Brain microvascular endothelial cell (primary cell): ENCODE measurements at regions not wholly inside any gene's neighbourhood (a gene's known extent, or its start where the extent isn't known, plus 50 kb on each side); places are given as distances from the start of the nearest gene placed in this dataset.

Experiments
- DNase-seq: peaks from one replicate; pipeline ENCODE4 v3.0.0-alpha.2; 2020
- H3K27ac ChIP-seq: fragments of 250-450 bp; sonication (Bioruptor Pico); 2 replicates; pipeline ENCODE4 v1.5.1; 2020; ENCODE audit warnings: mild to moderate bottlenecking, moderate library complexity
- H3K27me3 ChIP-seq: fragments of 250-450 bp; sonication (Bioruptor Pico); replicated peaks from 2 replicates; pipeline ENCODE4 v1.5.1; 2020; ENCODE audit warnings: mild to moderate bottlenecking
- H3K36me3 ChIP-seq: fragments of 250-450 bp; sonication (Bioruptor Pico); replicated peaks from 2 replicates; pipeline ENCODE4 v1.5.1; 2020; ENCODE audit warnings: mild to moderate bottlenecking
- H3K4me3 ChIP-seq: 2 replicates; pipeline ENCODE4 v1.5.1; 2011; ENCODE audit warnings: low read depth, mild to moderate bottlenecking, control low read depth, low read length, moderate library complexity
- CTCF ChIP-seq: IDR thresholded peaks from 2 replicates; pipeline ENCODE4 v1.5.1; 2011; ENCODE audit warnings: low read depth, mild to moderate bottlenecking, moderate library complexity, low read length, control low read depth, inconsistent platforms; ENCODE audit errors: missing control alignments
- in situ Hi-C: cut with HindIII; loops from 2 replicates; pipeline ENCODE4 v1.10.0; 2017; ENCODE audit warnings: low sequenced_read_pairs, low pct_ligation_motif_present

DNA sequence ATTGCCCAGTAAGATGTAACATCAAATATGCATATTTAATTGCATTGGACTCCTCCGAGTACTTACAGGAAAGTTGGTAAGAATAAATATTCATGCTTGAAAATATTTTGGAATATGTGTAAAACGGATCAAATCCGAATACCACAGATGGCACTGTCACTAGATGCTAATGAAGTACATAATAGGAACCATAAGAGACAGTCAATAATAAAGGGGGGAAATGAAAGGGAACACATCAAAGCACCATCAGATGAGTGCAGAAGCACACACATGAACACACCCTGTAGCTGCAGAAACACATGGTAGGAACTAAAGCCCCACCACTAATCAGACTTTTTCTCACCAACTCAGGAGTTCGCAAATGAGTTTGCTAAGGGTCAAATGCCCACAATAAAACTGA lies 52.2 kb upstream of the PAGE5 start:
- TF ChIP-seq CTCF = no peak
- no peaks in the 10 kb centered on the region for H3K27me3 ChIP-seq
- H3K27ac ChIP-seq = no peak overlapping the region
- H3K4me3 ChIP-seq = no peak overlapping the region
- in situ Hi-C loops = no loop called here
- no peaks in the 10 kb centered on the region for H3K36me3 ChIP-seq
- no peak for DNase-seq

GRCh38 chrX:55169782-55170181 lies 50.4 kb upstream of the PAGE5 start:
- no peak for TF ChIP-seq CTCF
- no peaks in the 10 kb centered on the region for H3K27me3 ChIP-seq
- H3K4me3 ChIP-seq = no peak overlapping the region
- no peak for DNase-seq
- no peaks in the 10 kb centered on the region for H3K36me3 ChIP-seq
- in situ Hi-C loops = no loop called here
- H3K27ac ChIP-seq = no peak overlapping the region
